HL-60 (cell line): ENCODE measurements at regions not wholly inside any gene's neighbourhood (a gene's known extent, or its start where the extent isn't known, plus 50 kb on each side); places are given as distances from the start of the nearest gene placed in this dataset.
A peak's percentile ranks its signal among the peaks of the same experiment; 100 is the strongest.

Source experiments
- DNase-seq, 2 experiments: peaks; one replicate each; pipeline ENCODE4 v3.0.0-alpha.2; 2010 to 2020; ENCODE audit warnings: low read depth in 1 of 2, low spot score in 1 of 2
- H3K27ac ChIP-seq: fragments of 250-450 bp; sonication (Bioruptor Pico); replicated peaks from 2 replicates; pipeline ENCODE4 v1.5.1; 2020; ENCODE audit warnings: mild to moderate bottlenecking, moderate library complexity
- H3K27me3 ChIP-seq: fragments of 250-450 bp; sonication (Bioruptor Pico); 2 replicates; pipeline ENCODE4 v1.5.1; 2021; ENCODE audit warnings: mild to moderate bottlenecking, moderate library complexity; ENCODE audit not compliant: insufficient read depth, poor library complexity, severe bottlenecking
- H3K4me3 ChIP-seq: replicated peaks from 2 replicates; pipeline ENCODE4 v1.5.1; 2011; ENCODE audit warnings: mild to moderate bottlenecking, control low read depth, low read length; ENCODE audit not compliant: insufficient read depth
- CTCF ChIP-seq: IDR thresholded peaks from one replicate; pipeline ENCODE4 v1.5.1; 2011; ENCODE audit warnings: low read length, control low read depth, inconsistent platforms; ENCODE audit not compliant: insufficient read depth
- GABPA ChIP-seq: IDR thresholded peaks from 2 replicates; pipeline ENCODE4 v1.6.1; 2012; ENCODE audit warnings: low read depth
- POLR2AphosphoS5 ChIP-seq: IDR thresholded peaks from 2 replicates; pipeline ENCODE4 v1.6.1; 2012; ENCODE audit warnings: low read depth
- SPI1 ChIP-seq: IDR thresholded peaks from 2 replicates; pipeline ENCODE4 v1.6.1; 2012; ENCODE audit warnings: low read depth, mild to moderate bottlenecking, borderline replicate concordance
- TF ChIP-seq, protein P1 (sequence below): IDR thresholded peaks from 2 replicates; pipeline ENCODE4 v1.6.1; 2012; ENCODE audit warnings: low read depth; ENCODE audit not compliant: insufficient replicate concordance

DNA sequence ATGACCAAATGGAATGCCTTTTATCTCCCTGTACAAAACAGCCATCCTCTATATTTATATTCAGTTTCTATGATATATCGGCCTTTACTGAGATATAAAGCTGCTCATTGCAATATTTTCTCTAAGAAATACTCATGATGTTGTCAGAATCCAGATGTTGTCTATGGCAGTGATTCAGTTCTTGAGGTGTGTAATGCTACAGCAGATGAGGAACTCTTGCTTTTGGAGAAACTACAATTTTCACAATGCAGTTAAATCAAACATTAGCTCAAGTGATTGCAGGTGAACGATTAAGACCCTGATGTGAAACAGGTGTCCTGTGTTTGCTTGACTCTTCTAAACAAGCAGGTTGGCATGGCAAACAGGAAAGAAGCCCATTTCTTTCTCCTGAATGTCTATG lies 256.2 kb upstream of the CDH20 start:
- no peak overlapping the region for H3K4me3 ChIP-seq
- no peak overlapping the region for H3K27ac ChIP-seq
- no peaks in the 10 kb centered on the region for H3K27me3 ChIP-seq
- DNase-seq = no peak
- TF ChIP-seq, protein P1, sequence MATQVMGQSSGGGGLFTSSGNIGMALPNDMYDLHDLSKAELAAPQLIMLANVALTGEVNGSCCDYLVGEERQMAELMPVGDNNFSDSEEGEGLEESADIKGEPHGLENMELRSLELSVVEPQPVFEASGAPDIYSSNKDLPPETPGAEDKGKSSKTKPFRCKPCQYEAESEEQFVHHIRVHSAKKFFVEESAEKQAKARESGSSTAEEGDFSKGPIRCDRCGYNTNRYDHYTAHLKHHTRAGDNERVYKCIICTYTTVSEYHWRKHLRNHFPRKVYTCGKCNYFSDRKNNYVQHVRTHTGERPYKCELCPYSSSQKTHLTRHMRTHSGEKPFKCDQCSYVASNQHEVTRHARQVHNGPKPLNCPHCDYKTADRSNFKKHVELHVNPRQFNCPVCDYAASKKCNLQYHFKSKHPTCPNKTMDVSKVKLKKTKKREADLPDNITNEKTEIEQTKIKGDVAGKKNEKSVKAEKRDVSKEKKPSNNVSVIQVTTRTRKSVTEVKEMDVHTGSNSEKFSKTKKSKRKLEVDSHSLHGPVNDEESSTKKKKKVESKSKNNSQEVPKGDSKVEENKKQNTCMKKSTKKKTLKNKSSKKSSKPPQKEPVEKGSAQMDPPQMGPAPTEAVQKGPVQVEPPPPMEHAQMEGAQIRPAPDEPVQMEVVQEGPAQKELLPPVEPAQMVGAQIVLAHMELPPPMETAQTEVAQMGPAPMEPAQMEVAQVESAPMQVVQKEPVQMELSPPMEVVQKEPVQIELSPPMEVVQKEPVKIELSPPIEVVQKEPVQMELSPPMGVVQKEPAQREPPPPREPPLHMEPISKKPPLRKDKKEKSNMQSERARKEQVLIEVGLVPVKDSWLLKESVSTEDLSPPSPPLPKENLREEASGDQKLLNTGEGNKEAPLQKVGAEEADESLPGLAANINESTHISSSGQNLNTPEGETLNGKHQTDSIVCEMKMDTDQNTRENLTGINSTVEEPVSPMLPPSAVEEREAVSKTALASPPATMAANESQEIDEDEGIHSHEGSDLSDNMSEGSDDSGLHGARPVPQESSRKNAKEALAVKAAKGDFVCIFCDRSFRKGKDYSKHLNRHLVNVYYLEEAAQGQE = no peak
- TF ChIP-seq CTCF (no peak), SPI1 (no peak), POLR2AphosphoS5 (no peak), GABPA (no peak)

DNA sequence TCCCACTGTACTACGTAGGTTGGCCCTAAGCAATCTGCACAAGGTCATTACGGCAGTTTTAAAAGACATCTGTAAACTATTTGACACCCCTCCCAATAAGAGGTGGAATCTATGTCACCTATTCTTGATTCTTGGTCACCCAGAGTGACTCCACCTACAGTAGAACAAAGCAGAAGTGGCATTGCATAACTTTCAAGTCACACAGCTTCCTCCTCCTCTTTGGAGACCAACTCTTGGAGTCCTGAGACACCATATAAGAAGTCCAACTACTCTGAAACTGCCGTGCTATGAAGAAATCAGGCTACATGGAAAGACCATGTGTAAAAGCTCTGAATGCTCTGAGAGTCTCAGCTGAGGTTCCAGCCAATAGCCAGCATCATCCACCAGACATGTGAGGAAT lies 253.5 kb upstream of the CDH20 start:
- Histone ChIP-seq H3K4me3 (no peak overlapping the region), H3K27ac (no peak overlapping the region), H3K27me3 (no peaks in the 10 kb centered on the region)
- peak; percentile 76 for TF ChIP-seq SPI1
- TF ChIP-seq GABPA = no peak
- peak; percentile 23 to 64 for DNase-seq

GRCh38 chr18:61080954-61081528 lies 252.2 kb upstream of the CDH20 start:
- TF ChIP-seq GABPA (no peak), POLR2AphosphoS5 (no peak), CTCF (no peak), SPI1 (no peak)
- TF ChIP-seq, protein P1 = no peak
- Histone ChIP-seq H3K4me3 (no peak overlapping the region), H3K27me3 (no peaks in the 10 kb centered on the region), H3K27ac (no peak overlapping the region)
- no peak for DNase-seq

DNA sequence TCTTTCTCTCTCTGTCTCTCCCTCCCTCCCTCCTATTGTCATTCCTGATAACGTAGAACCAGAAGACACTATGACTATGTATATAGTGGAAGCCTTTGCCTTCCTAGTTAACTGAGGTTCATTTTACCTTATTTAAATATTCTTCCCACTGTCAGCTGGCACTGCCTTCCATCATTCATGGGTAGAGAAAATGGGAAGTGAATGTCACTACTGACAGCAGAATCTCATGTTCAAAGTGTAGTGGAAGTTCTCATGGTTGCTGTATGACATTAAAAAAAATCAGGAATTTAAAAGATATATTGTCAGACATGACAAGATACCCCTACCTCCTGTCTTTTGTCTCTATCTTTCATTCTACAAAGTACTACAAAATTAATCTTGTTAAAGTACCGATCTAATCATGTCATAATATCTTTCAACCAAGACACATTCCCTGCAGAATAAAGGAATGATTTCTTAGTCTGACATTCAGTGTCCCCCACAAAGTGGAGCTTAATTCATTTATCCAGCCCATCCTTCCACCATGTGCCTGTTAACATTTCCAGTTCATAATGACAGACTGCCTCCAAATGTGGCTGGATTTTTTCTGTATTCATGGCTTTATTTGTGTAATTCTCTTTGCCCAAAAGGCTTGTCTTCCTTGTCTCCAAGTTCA lies 250.1 kb upstream of the CDH20 start:
- H3K4me3 ChIP-seq = no peak overlapping the region
- no peak overlapping the region for H3K27ac ChIP-seq
- no peak for TF ChIP-seq GABPA
- TF ChIP-seq POLR2AphosphoS5 = no peak
- TF ChIP-seq, protein P1 = no peak
- TF ChIP-seq SPI1 = no peak
- TF ChIP-seq CTCF = no peak
- DNase-seq = no peak
- no peaks in the 10 kb centered on the region for H3K27me3 ChIP-seq
